ENCODE measurements at regions not wholly inside any gene's neighbourhood (a gene's known extent, or its start where the extent isn't known, plus 50 kb on each side); places are given as distances from the start of the nearest gene placed in this dataset.

DNA sequence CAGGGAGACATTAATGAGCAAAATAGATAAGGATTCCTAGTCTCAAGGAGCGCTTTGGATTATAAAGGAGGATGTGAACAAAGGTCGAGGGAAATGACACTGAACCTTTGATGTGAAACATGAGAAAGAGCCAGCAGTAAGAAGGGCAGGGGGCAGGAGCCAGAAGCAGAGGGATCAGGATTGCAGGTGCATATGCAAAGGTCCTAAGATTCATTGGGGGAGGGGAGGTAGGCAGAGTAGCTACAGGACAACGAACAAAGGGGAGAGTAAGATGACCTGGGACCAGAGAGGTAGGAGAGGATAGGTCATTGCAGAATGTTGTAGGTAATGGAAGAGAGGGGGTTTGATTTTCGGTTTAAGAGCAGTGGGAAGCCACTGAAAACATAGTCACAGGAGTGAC is 129.2 kb upstream of the TRPM3 start:
- intact Hi-C loops (cut with DNase I): no loop called here
- TF ChIP-seq, protein P1, sequence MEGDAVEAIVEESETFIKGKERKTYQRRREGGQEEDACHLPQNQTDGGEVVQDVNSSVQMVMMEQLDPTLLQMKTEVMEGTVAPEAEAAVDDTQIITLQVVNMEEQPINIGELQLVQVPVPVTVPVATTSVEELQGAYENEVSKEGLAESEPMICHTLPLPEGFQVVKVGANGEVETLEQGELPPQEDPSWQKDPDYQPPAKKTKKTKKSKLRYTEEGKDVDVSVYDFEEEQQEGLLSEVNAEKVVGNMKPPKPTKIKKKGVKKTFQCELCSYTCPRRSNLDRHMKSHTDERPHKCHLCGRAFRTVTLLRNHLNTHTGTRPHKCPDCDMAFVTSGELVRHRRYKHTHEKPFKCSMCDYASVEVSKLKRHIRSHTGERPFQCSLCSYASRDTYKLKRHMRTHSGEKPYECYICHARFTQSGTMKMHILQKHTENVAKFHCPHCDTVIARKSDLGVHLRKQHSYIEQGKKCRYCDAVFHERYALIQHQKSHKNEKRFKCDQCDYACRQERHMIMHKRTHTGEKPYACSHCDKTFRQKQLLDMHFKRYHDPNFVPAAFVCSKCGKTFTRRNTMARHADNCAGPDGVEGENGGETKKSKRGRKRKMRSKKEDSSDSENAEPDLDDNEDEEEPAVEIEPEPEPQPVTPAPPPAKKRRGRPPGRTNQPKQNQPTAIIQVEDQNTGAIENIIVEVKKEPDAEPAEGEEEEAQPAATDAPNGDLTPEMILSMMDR (IDR thresholded peaks at IDR 0.05): no peak
- DNase-seq (no peak), ATAC-seq (no peak)
- Histone ChIP-seq H3K27me3 (ENCODE audit: low read depth) (no peaks in the 10 kb centered on the region), H3K4me3 (no peak overlapping the region), H3K9me3 (no peaks in the 10 kb centered on the region), H3K4me1 (no peaks in the 10 kb centered on the region), H3K36me3 (no peaks in the 10 kb centered on the region), H3K27ac (no peak overlapping the region)

DNA sequence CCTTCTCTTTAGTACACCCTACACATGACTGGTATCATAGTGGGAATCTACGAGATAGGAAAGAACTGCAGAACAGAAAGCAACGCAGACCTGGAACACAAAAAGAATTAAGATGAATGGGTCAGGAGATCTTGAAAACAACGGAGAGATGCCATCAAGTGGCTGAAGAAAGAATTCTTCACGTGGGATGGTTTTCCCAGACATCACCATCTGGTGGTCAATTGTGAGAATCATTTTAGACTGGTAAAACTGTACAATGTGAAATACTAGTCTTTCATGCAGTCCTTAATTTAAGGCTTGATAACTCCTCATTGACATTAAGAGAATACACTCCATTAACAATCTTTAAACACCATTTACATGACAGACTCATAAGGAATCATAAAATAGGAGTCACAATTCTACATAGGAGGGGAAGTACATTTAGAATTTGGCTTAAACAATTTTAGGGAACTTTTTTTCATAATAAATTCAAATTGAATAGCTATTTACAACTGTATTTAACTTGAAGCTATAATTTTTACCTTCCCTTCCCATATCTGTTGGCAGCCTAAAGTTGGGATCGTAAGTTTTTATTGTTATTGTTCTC is 128.4 kb upstream of the TRPM3 start:
- ATAC-seq (peak in 1 of 2 donors; percentile 67), DNase-seq (no peak)
- Histone ChIP-seq H3K27me3 (ENCODE audit: low read depth) (no peaks in the 10 kb centered on the region), H3K36me3 (no peaks in the 10 kb centered on the region), H3K27ac (no peak overlapping the region), H3K4me1 (no peaks in the 10 kb centered on the region), H3K4me3 (no peak overlapping the region), H3K9me3 (no peaks in the 10 kb centered on the region)
- intact Hi-C loops (cut with DNase I): loop anchor here (5.0 to 10.0 kb wide), 2 partner anchors 323 to 605 kb away; no protein-coding TSS in a partner anchor
- TF ChIP-seq, protein P1 (IDR thresholded peaks at IDR 0.05): peak; percentile 52

DNA sequence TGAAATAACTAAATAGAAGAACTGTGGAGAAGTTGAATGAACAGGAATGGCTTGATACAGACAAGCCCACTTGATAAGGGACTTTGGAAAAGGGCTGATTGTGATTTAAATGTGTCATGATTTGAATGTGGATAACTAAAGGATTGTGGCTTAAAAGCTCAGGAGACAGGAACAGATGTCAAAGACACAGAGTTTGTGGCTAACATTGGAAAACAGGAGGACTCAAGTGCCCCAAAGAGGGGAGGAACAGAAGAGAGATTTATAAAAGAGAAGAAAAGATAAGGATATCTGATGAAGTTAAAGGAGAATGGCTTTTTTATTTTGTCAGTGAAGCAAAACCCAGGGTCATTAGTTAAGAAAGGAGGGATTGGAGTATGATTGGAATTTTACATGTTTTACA is 124.2 kb upstream of the TRPM3 start:
- no peak overlapping the region for H3K4me3 ChIP-seq
- intact Hi-C loops (cut with DNase I): loop anchor here (5.0 to 10.0 kb wide), 2 partner anchors 318 to 601 kb away; no protein-coding TSS in a partner anchor
- no peaks in the 10 kb centered on the region for H3K36me3 ChIP-seq
- ATAC-seq (no peak), DNase-seq (no peak)
- no peak overlapping the region for H3K27ac ChIP-seq
- TF ChIP-seq, protein P1 (IDR thresholded peaks at IDR 0.05): no peak
- no peaks in the 10 kb centered on the region for H3K9me3 ChIP-seq
- no peaks in the 10 kb centered on the region for H3K4me1 ChIP-seq
- H3K27me3 ChIP-seq (ENCODE audit: low read depth): no peaks in the 10 kb centered on the region

DNA sequence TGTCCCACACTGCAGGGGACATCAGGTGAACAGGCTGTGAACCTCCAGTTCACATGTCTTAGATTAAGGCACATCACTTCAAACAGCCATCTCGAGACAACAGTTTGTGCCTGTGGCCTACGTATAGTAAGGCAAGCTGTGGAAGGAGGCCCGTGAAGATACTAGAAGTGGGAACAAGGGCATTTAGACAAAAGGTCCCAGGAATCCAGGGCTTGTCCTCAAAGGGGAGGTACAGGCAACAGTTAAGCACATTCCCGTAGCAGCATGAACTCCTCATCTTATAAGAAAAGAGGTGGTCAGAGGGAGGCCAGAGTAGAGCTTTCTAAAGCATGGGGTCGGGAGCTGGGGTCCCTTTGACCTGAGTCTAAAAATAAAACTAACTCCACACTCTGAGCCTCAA is 122.5 kb upstream of the TRPM3 start:
- H3K4me1 ChIP-seq: no peaks in the 10 kb centered on the region
- H3K4me3 ChIP-seq: no peak overlapping the region
- H3K27ac ChIP-seq: no peak overlapping the region
- ATAC-seq (no peak), DNase-seq (no peak)
- H3K9me3 ChIP-seq: no peaks in the 10 kb centered on the region
- intact Hi-C loops (cut with DNase I): loop anchor here (10.0 kb wide), 1 partner anchor 599 kb away; no protein-coding TSS in a partner anchor
- TF ChIP-seq, protein P1 (IDR thresholded peaks at IDR 0.05): no peak
- H3K27me3 ChIP-seq (ENCODE audit: low read depth): no peaks in the 10 kb centered on the region
- H3K36me3 ChIP-seq: no peaks in the 10 kb centered on the region

DNA sequence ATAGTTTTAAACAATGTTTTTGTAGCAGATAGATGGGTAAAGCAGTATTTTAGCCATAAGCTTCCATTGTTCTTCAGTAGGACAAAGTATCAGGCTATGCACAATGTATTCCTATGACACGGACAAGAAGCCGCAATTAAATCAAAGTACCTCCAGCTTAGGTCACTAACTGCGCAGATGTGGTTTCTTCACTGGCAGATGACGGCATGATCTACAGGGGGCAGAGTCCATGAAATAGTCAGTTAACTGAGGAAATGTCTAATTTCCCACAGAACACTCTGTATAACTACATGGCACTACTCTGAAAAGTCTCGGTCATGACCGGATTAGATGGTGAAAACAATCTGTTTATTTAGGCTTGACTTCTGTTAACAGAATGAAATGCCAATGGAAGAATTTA is 120.7 kb upstream of the TRPM3 start:
- Histone ChIP-seq H3K4me3 (no peak overlapping the region), H3K27me3 (ENCODE audit: low read depth) (no peaks in the 10 kb centered on the region), H3K36me3 (no peaks in the 10 kb centered on the region), H3K9me3 (no peaks in the 10 kb centered on the region), H3K27ac (no peak overlapping the region), H3K4me1 (no peaks in the 10 kb centered on the region)
- TF ChIP-seq, protein P1 (IDR thresholded peaks at IDR 0.05): no peak
- no peak for ATAC-seq
- intact Hi-C loops (cut with DNase I): loop anchor here (10.0 kb wide), 1 partner anchor 597 kb away; no protein-coding TSS in a partner anchor
- no peak for DNase-seq
